ENCODE measurements at regions not wholly inside any gene's neighbourhood (a gene's known extent, or its start where the extent isn't known, plus 50 kb on each side); places are given as distances from the start of the nearest gene placed in this dataset.

GRCh38 chr3:166304584-166304983, 467.4 kb upstream of the BCHE start:
- TF ChIP-seq CTCF (IDR thresholded peaks at IDR 0.05; ENCODE audit: low read depth, low read length, poor library complexity, severe bottlenecking) (no peak), EZH2phosphoT487 (IDR thresholded peaks at IDR 0.05; ENCODE audit: borderline replicate concordance, low read length) (no peak)
